WTC11 (cell line): ENCODE measurements at regions not wholly inside any gene's neighbourhood (a gene's known extent, or its start where the extent isn't known, plus 50 kb on each side); places are given as distances from the start of the nearest gene placed in this dataset.

Experiments used
- CREM ChIP-seq: sonication (generic); formaldehyde crosslinking; IDR thresholded peaks from 2 replicates; pipeline ENCODE4 v1.8.1; 2022; ENCODE audit warnings: mild to moderate bottlenecking, missing genetic modification reagents, moderate library complexity
- FOXP1 ChIP-seq: sonication (generic); formaldehyde crosslinking; IDR thresholded peaks from 2 replicates; pipeline ENCODE4 v1.8.0; 2022; ENCODE audit warnings: missing genetic modification reagents, mild to moderate bottlenecking, moderate library complexity, borderline replicate concordance
- GTF2I ChIP-seq: fragments of 250-450 bp; sonication (Bioruptor Pico); conservative IDR thresholded peaks from 2 replicates; pipeline ENCODE4 v1.4.0; 2021; ENCODE audit warnings: mild to moderate bottlenecking
- MAX ChIP-seq: sonication (generic); formaldehyde crosslinking; IDR thresholded peaks from 2 replicates; pipeline ENCODE4 v1.8.0; 2022; ENCODE audit warnings: mild to moderate bottlenecking, missing genetic modification reagents
- NR2C2 ChIP-seq: sonication (generic); formaldehyde crosslinking; IDR thresholded peaks from 2 replicates; pipeline ENCODE4 v1.8.0; 2022; ENCODE audit warnings: mild to moderate bottlenecking, missing genetic modification reagents
- ZNF232 ChIP-seq: sonication (generic); formaldehyde crosslinking; IDR thresholded peaks from 2 replicates; pipeline ENCODE4 v1.8.0; 2022; ENCODE audit warnings: mild to moderate bottlenecking, missing genetic modification reagents
- TF ChIP-seq, protein P1 (sequence below): fragments of 200-600 bp; IDR thresholded peaks from 2 replicates; pipeline ENCODE4 v1.8.0; 2022; ENCODE audit warnings: antibody characterized with exemption
- TF ChIP-seq, protein P2 (sequence below): sonication (generic); formaldehyde crosslinking; IDR thresholded peaks from 2 replicates; pipeline ENCODE4 v1.8.0; 2023; ENCODE audit warnings: mild to moderate bottlenecking, missing genetic modification reagents

DNA sequence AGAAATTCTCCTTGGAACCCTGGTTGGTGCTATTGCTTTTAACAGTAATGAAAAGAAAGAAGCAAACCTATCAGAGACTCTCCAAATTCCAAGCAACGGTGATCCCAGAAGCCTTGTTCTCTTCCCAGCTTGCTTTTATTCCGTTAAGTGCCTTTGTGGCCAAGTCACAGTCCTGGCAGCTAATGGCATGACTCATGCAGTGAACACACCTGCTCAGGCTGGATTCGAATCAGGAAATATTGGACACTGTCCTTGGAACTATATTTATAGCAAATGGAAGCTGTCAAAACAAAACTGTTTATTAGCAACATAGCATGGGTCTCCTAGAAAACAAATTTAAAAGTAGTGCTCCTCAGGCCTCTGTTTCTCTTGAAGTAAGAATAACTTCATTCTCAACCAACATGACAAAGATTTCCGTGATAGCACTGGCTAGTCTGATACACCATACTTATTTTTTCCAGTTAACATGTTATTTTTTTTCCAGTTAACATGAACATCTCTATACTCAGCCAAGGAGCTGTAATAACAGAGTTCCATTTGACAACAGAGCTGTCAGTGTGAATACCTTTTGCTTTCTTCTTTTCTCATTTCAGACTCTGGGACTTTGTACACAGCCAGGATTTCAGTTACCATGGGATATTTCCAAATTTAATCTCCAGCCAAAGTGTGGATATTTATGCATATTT, 502.4 kb downstream of the GADD45G start:
- TF ChIP-seq, protein P1, sequence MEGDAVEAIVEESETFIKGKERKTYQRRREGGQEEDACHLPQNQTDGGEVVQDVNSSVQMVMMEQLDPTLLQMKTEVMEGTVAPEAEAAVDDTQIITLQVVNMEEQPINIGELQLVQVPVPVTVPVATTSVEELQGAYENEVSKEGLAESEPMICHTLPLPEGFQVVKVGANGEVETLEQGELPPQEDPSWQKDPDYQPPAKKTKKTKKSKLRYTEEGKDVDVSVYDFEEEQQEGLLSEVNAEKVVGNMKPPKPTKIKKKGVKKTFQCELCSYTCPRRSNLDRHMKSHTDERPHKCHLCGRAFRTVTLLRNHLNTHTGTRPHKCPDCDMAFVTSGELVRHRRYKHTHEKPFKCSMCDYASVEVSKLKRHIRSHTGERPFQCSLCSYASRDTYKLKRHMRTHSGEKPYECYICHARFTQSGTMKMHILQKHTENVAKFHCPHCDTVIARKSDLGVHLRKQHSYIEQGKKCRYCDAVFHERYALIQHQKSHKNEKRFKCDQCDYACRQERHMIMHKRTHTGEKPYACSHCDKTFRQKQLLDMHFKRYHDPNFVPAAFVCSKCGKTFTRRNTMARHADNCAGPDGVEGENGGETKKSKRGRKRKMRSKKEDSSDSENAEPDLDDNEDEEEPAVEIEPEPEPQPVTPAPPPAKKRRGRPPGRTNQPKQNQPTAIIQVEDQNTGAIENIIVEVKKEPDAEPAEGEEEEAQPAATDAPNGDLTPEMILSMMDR, result no peak
- no peak for TF ChIP-seq CREM (CRISPR knock-in tag)
- no peak for TF ChIP-seq NR2C2 (CRISPR knock-in tag)
- no peak for TF ChIP-seq FOXP1 (CRISPR knock-in tag)
- no peak for TF ChIP-seq ZNF232 (CRISPR knock-in tag)
- TF ChIP-seq, protein P2, sequence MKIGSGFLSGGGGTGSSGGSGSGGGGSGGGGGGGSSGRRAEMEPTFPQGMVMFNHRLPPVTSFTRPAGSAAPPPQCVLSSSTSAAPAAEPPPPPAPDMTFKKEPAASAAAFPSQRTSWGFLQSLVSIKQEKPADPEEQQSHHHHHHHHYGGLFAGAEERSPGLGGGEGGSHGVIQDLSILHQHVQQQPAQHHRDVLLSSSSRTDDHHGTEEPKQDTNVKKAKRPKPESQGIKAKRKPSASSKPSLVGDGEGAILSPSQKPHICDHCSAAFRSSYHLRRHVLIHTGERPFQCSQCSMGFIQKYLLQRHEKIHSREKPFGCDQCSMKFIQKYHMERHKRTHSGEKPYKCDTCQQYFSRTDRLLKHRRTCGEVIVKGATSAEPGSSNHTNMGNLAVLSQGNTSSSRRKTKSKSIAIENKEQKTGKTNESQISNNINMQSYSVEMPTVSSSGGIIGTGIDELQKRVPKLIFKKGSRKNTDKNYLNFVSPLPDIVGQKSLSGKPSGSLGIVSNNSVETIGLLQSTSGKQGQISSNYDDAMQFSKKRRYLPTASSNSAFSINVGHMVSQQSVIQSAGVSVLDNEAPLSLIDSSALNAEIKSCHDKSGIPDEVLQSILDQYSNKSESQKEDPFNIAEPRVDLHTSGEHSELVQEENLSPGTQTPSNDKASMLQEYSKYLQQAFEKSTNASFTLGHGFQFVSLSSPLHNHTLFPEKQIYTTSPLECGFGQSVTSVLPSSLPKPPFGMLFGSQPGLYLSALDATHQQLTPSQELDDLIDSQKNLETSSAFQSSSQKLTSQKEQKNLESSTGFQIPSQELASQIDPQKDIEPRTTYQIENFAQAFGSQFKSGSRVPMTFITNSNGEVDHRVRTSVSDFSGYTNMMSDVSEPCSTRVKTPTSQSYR, result no peak
- TF ChIP-seq GTF2I (CRISPR knock-in tag), result no peak
- TF ChIP-seq MAX (CRISPR knock-in tag), result no peak
